Parathyroid adenoma (tissue), 2 donors: ENCODE measurements at regions not wholly inside any gene's neighbourhood (a gene's known extent, or its start where the extent isn't known, plus 50 kb on each side); places are given as distances from the start of the nearest gene placed in this dataset.

Experiments used
- H2AFZ ChIP-seq: fragments of 300-600 bp; sonication (generic); one replicate; pipeline ENCODE4 v1.7.0; 2017; ENCODE audit warnings: antibody characterized with exemption, mild to moderate bottlenecking
- H3K27ac ChIP-seq: fragments of 300-600 bp; sonication (generic); one replicate; pipeline ENCODE4 v1.7.0; 2017
- H3K27me3 ChIP-seq: fragments of 300-600 bp; sonication (generic); one replicate; pipeline ENCODE4 v1.7.0; 2017; ENCODE audit warnings: low read length; ENCODE audit not compliant: control insufficient read depth, insufficient read depth
- H3K36me3 ChIP-seq: fragments of 300-600 bp; sonication (generic); one replicate; pipeline ENCODE4 v1.7.0; 2017; ENCODE audit warnings: low read length; ENCODE audit not compliant: control insufficient read depth, insufficient read depth
- H3K4me1 ChIP-seq: fragments of 300-600 bp; sonication (generic); one replicate; pipeline ENCODE4 v1.7.0; 2017; ENCODE audit warnings: control low read depth
- H3K4me2 ChIP-seq: fragments of 300-600 bp; sonication (generic); one replicate; pipeline ENCODE4 v1.7.0; 2017; ENCODE audit warnings: low read length
- H3K4me3 ChIP-seq: fragments of 300-600 bp; sonication (generic); one replicate; pipeline ENCODE4 v1.7.0; 2017; ENCODE audit warnings: low read depth, low read length
- H3K79me2 ChIP-seq: fragments of 300-600 bp; sonication (generic); one replicate; pipeline ENCODE4 v1.7.0; 2017; ENCODE audit warnings: control low read depth
- H3K9ac ChIP-seq: fragments of 300-600 bp; sonication (generic); one replicate; pipeline ENCODE4 v1.7.0; 2017; ENCODE audit warnings: mild to moderate bottlenecking
- H3K9me3 ChIP-seq: fragments of 300-600 bp; sonication (generic); one replicate; pipeline ENCODE4 v1.7.0; 2017; ENCODE audit warnings: low read length; ENCODE audit not compliant: control insufficient read depth
- CTCF ChIP-seq: fragments of 300-600 bp; sonication (generic); IDR thresholded peaks from one replicate; pipeline ENCODE4 v1.7.0; 2017; ENCODE audit warnings: antibody characterized with exemption, mild to moderate bottlenecking
- donor health status: primary hyperparathyroidism.

GRCh38 chr5:86137297-86137696 lies 480.4 kb upstream of the COX7C start:
- Histone ChIP-seq H3K4me3 (no peak overlapping the region), H3K27me3 (no peaks in the 10 kb centered on the region), H3K36me3 (no peaks in the 10 kb centered on the region), H3K4me2 (no peak overlapping the region), H3K27ac (no peak overlapping the region), H3K4me1 (no peaks in the 10 kb centered on the region), H2AFZ (no peak overlapping the region), H3K9ac (no peak overlapping the region), H3K79me2 (no peaks in the 10 kb centered on the region), H3K9me3 (no peaks in the 10 kb centered on the region)
- no peak for TF ChIP-seq CTCF

GRCh38 chr5:86143837-86144236 lies 473.9 kb upstream of the COX7C start:
- no peak overlapping the region for H3K9ac ChIP-seq
- no peak overlapping the region for H2AFZ ChIP-seq
- H3K9me3 ChIP-seq = no peaks in the 10 kb centered on the region
- TF ChIP-seq CTCF = no peak
- H3K4me3 ChIP-seq = no peak overlapping the region
- H3K79me2 ChIP-seq = no peaks in the 10 kb centered on the region
- no peaks in the 10 kb centered on the region for H3K4me1 ChIP-seq
- H3K4me2 ChIP-seq = no peak overlapping the region
- H3K27ac ChIP-seq = no peak overlapping the region
- H3K27me3 ChIP-seq = no peaks in the 10 kb centered on the region
- H3K36me3 ChIP-seq = no peaks in the 10 kb centered on the region

- TF ChIP-seq CTCF = no peak
- no peaks in the 10 kb centered on the region for H3K4me1 ChIP-seq
Observed at GRCh38 chr5:86152988-86153560, 464.7 kb upstream of the COX7C start.

GRCh38 chr5:86155796-86156195 lies 461.9 kb upstream of the COX7C start:
- H3K4me3 ChIP-seq = no peak overlapping the region
- no peaks in the 10 kb centered on the region for H3K36me3 ChIP-seq
- TF ChIP-seq CTCF = no peak
- no peaks in the 10 kb centered on the region for H3K9me3 ChIP-seq
- no peak overlapping the region for H3K4me2 ChIP-seq
- no peaks in the 10 kb centered on the region for H3K79me2 ChIP-seq
- no peak overlapping the region for H3K27ac ChIP-seq
- no peaks in the 10 kb centered on the region for H3K4me1 ChIP-seq
- no peaks in the 10 kb centered on the region for H3K27me3 ChIP-seq
- H2AFZ ChIP-seq = no peak overlapping the region
- H3K9ac ChIP-seq = no peak overlapping the region

More at GRCh38 chr5:86152988-86153560, 464.7 kb upstream of the COX7C start:
- Histone ChIP-seq H3K27ac (no peak overlapping the region), H3K9ac (no peak overlapping the region), H3K4me3 (no peak overlapping the region), H3K27me3 (no peaks in the 10 kb centered on the region), H3K79me2 (no peaks in the 10 kb centered on the region), H2AFZ (no peak overlapping the region), H3K4me2 (no peak overlapping the region), H3K36me3 (no peaks in the 10 kb centered on the region), H3K9me3 (no peaks in the 10 kb centered on the region)

GRCh38 chr5:86170194-86170593 lies 447.5 kb upstream of the COX7C start:
- no peak overlapping the region for H3K9ac ChIP-seq
- H2AFZ ChIP-seq = no peak overlapping the region
- no peak for TF ChIP-seq CTCF
- no peaks in the 10 kb centered on the region for H3K36me3 ChIP-seq
- H3K4me2 ChIP-seq = no peak overlapping the region
- H3K27me3 ChIP-seq = no peaks in the 10 kb centered on the region
- H3K9me3 ChIP-seq = no peaks in the 10 kb centered on the region
- H3K4me3 ChIP-seq = no peak overlapping the region
- H3K27ac ChIP-seq = no peak overlapping the region
- no peaks in the 10 kb centered on the region for H3K4me1 ChIP-seq
- H3K79me2 ChIP-seq = no peaks in the 10 kb centered on the region
